GM19452 (cell line): ENCODE measurements at regions not wholly inside any gene's neighbourhood (a gene's known extent, or its start where the extent isn't known, plus 50 kb on each side); places are given as distances from the start of the nearest gene placed in this dataset.
"Not testable (repeated sequence)": the region's sequence is repeated elsewhere in the genome, so short reads cannot be mapped to it uniquely, and the experiment has no call there.

Source experiments
- ATAC-seq: cut with Tn5 transposase; IDR thresholded peaks from one replicate; pipeline ENCODE4 v1.9.1; 2021; ENCODE audit not compliant: unreplicated experiment

DNA sequence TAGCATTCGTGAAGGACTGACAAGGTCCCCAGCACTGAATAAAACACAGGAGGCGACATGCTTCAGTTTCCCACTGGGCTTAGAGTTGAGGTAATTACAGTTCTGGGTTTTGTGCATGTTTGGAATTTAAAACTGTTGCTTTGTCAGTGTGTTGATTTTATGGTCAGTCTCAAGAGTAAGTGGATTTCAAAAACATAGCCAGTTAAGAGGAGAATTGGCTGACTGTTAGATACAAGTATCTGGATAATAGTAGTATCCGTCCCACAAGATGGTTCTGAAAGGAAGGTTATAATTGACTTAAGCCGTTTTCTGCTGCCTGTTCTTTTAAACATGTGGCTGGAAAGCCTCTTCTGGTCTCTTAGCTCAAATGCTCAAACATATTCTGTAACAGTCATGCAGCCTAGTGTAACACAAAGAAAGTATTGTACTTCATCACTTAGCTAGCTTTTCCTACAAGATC, 170.9 kb downstream of the POLR1F start:
- no peak for ATAC-seq

DNA sequence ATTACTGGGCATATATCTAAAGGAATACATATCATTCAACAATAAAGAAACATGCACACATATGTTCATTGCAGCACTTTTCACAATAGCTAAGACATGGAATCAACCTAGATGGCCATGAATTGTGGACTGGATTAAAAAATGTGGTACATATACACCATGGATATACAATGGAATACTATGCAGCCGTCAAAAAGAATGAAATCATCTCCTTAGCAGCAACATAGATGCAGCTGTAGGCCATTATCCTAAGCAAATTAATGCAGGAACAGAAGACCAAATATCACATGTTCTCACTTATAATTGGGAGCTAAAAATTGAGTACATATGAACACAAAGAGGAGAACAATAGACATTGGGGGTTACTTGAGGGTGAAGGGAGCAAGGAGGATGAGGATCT, 175.6 kb downstream of the POLR1F start:
- no peak for ATAC-seq

DNA sequence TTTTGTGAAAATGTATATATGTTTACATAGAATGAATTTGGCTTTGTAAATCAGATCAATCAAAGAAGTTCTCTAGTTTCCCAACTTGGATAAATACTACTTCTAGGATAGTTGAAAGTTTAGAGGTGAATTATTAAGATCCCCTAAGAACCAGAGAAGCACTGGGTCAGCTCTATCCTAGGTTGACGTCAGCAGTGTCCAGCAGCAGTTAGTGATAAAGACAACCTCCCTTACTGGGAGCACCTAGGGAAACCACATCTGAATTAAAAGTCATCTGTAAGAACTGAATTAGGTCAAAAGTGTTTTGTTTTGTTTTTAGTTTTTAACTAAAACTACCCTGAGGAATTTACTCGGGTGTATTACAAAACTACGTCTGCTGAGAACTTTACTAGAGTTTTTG, 178.0 kb downstream of the POLR1F start:
- ATAC-seq, result no peak

DNA sequence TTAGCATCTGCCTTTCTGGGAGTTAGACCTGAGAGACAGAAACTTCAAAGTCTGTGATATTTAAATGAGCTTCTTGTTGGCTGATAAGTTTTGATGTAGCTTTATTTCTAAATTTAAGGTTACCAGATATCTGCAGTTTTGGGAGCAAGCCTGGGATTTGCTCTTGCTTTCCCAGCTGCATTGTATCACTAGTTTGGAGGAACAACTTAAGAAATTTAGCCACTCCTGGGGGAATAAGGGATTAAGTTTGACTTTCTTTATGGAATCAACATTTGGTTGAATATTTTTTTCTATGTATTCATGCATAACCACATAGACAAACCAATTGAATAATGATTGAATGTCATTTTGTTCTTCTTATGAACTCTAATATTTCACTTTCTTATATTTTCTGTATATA, 178.6 kb downstream of the POLR1F start:
- ATAC-seq, result no peak

DNA sequence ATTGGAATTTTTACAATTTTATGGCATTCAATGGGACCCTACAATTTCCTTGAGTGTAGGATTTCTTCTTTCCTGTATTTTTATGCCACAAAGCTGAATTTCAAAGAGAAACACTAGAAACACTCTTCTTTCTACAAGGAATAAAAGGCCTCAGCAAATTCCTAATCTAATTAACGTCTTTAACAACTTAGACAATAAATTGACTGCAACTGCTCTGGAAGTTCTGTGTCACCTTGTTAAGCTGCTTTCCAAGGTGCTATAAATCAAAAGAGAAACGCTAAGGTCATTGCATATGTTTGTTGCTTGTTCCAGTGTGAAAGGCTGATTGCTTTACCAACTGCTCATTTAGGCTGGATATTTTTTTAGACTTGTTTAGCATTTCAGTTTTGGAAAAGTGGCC, 182.2 kb downstream of the POLR1F start:
- no peak for ATAC-seq

DNA sequence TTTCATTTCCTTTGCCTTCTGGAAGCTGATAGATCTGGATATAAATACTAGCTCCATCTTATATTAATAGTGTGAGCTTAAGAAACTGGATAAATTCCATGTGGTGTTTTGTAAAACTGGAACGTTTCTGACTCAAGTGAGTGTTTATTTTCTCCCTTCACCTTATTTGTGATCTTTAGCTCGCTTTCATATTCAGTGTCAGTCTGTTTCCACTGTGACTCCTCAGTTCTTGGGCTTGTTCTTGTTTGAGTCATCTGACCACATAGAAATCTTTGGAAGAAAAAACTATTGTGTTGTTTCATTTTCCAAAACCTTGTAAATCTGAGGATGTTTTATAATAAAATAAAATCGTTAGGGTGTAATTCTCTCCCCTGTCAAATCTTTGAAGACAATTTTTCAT, 186.4 kb downstream of the POLR1F start:
- ATAC-seq, result no peak

- no peak for ATAC-seq
Measured at GRCh38 chr7:19520392-19520791, 188.4 kb downstream of the POLR1F start.

DNA sequence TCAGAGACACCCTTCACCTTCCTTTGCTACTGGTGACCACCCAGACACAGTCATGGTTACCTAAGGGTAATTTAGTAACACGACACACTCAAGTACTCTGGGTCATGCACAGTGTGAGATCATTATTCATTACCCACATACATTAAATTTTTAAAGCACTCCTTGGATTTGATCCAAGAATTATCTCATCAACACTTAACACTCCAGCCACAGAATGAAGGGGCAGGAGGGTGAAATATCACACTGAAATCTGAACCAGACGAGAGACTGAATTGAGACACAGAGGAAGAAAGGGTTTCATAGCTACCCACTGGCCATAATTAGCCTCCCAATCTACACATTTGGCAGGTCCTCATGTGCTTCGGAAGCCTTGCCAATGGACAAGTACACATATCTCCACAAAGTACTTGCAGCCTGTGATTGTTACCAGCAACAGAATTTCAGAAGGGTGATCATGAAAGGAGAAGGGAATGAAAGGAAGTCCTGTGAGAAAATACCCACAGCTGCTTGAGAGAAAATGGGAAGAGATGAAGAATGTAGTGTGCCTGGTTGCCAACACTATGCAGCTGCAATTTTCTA, 189.3 kb downstream of the POLR1F start:
- no peak for ATAC-seq

- ATAC-seq, result not testable (repeated sequence)
Measured at GRCh38 chr7:19517546-19517945, 191.3 kb downstream of the POLR1F start.

GRCh38 chr7:19508821-19509220, 200.0 kb downstream of the POLR1F start:
- ATAC-seq, result no peak

DNA sequence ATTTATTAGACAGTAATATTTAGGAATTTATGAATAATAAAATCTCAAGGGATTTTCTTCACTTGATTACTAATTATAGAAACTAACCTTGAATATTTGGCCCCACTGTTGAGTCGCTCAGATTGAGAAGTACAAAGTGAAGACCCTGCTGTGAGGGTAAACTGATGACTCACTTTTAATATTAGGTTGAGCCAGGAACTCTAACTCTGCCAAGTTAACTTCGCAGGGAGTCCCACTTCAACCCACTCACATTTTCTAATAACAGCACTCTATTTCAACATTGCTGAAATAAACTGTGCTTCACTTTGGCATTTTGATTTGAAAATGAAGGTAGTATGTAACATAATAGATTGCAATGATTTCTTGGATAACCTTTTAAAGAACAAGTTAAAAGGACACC, 200.7 kb downstream of the POLR1F start:
- ATAC-seq, result no peak

DNA sequence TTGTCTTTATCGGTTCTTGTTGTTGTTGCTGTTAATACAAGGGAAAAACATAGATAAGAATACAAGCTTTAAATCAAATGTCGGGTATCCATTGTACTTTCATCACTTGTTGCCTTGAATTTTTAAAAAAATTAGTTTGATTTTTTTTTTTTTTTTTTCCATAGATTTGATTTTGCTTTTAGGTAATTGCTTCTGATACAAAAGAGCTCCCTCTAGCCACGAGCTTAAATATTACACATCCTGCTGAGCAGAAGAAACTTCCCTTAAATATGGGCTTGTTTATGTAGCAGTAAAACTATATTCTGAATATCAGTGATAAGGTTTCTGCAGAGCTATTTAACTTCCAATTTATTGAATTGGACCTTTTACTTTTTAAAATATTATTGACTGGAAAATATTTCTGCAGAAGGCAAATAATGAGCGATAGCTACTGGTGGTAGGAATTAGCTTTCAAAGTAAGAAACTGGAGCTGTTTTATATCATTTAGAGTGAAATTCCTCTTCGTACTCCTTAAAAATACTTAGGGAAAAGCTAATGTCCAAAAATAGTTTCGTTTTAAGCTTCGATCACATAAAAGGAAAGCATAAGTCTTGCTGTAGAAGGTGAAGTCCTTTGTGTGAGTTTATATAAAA, 216.9 kb downstream of the POLR1F start:
- ATAC-seq, result peak; percentile 53

DNA sequence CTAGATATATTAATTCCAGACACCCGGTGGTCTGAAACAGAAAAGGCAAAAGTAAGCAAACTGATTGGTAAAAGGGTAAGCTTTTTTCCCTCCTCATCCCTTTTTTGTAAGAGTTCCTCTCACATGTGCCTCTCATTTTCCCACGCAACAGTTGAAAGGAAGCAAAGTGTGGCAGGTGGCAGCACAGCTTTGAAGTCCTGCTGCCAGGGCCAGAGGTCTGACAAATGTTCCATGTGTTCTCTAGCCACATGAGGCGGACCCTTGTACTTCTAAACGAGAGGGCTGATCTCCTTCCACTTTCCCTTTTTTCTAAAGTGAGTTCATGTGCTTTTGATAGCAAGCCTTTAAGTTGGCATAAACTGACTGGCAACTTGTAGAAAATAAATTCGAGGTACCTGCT, 217.5 kb downstream of the POLR1F start:
- ATAC-seq, result no peak

GRCh38 chr7:19489162-19489820, 219.5 kb downstream of the POLR1F start:
- no peak for ATAC-seq

DNA sequence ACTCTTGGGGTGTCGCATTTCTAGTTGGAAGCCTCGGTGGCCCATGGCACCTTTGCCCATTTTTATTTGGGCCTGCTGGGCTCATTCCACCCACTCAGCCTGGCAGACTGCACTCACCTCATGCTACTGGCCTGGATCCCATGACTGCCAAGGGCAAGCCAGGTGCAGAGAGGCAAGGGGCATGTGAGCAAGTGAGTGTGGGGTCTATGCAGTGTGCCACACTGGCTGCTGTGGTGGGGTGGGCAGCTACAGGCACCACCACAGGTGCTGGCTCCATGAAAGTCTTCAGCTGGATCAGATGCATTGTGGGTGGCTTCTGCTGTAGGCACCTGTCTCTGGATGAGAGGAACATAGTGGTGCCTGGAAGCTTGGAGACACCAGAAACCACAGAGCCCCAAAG, 220.8 kb downstream of the POLR1F start:
- ATAC-seq, result no peak

DNA sequence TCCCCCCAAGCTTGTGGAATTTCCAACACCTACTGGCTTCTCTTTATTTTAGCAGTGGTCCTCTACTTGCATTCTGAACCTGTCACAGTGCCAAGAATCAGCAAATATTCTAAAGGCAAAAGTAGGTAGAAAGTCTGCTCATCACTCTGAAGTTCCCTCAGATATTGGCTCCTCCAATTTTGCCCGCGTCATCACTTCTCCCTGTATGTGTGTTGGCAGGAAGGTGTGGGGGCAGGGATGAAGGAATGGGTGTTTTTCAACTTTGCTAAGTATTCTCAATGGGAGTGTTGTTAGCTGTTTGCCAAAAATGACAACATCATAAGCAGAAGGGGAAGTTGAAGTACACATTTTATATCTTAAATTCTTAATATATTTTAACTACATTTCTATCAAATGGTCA, 226.2 kb downstream of the POLR1F start:
- ATAC-seq, result no peak

GRCh38 chr7:19480383-19480782, 228.5 kb downstream of the POLR1F start:
- ATAC-seq, result no peak

DNA sequence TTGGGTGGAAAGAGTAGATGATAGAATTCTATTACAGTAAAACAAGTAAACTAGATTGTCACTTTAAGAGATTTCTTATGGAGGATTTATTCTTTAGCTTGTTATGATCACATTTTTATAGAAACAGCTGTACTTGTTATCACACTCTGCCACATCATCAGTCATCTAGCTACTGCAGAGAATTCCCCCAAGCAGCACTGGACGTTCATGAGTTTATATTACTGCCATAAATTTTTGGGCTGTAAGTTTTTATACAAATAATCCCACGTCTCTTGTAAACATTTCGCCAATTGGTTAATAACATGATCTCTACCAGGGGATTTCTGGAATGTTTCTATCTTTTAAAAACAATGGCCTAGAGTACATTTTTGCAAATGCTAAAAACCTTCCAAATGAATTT, 238.8 kb downstream of the POLR1F start:
- no peak for ATAC-seq

- no peak for ATAC-seq
Measured at GRCh38 chr7:19465861-19466260, 243.0 kb downstream of the POLR1F start.

DNA sequence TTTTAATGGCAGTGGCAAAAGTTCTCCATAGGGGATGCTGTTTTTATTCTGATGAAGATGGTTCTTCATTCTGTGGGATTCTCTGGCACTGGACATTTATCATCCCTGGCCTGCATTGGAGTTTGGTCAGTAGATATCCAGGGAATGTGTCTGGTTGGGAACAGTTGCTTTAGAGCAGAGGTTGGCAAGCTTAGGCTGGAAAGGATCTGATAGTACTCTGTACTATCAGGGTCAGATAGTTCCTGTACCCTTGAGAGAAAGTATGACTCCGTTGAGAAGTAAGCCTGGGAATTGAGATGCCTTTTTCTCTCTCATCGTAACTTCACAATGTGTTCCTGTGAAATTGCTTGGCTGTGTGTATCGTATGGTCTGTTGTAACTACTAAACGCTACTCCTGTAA, 244.1 kb downstream of the POLR1F start:
- no peak for ATAC-seq

- ATAC-seq, result no peak
Measured at GRCh38 chr7:19464241-19464640, 244.6 kb downstream of the POLR1F start.

DNA sequence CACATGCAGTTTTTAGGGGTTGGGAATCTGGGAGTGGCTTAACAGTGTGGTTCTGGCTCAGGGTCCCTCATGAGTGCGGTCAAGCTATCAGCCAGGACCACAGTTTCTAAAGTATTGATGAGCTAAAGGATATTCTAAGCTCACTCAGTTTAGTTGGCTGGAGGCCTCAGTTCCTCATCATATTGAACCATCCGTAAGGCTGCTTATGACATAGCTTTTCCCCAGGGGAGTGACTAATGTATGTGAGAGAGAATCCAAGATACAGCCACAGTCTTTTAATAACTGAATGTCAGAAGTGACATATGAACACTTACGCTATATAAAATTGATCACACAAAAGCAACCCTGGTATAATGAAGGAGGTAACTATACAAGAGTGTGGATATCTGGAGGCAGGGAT, 245.3 kb downstream of the POLR1F start:
- no peak for ATAC-seq

DNA sequence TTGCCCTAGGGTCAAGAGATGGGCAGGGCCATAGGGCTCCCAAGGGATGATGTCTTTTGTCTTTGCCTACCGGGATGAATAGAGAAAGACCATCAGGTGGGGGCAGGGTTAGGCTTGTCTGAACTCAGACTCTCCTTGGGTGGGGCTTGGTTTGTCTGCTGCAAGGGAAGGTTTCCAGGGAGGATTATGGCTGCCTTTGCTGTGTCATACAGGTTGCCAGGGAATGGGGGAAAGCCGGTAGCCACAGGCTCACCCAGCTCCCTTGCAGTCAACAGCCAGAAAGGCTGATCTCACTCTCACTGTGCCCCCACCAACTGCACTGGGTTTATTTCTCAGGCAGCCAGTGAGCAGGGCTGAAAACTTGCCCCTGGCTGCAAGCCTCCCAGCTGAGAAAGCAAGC, 253.2 kb downstream of the POLR1F start:
- ATAC-seq, result no peak
